HG03575 (cell line): ENCODE measurements at regions not wholly inside any gene's neighbourhood (a gene's known extent, or its start where the extent isn't known, plus 50 kb on each side); places are given as distances from the start of the nearest gene placed in this dataset.

ENCODE experiments used
- ATAC-seq: cut with Tn5 transposase; IDR thresholded peaks from one replicate; pipeline ENCODE4 v1.9.1; 2021; ENCODE audit not compliant: unreplicated experiment, insufficient number of reproducible peaks, low FRiP score; ENCODE audit errors: extremely low read depth

GRCh38 chr4:3818371-3818770 is 52.2 kb downstream of the ADRA2C start:
- ATAC-seq = no peak

GRCh38 chr4:3819210-3819919 is 53.2 kb downstream of the ADRA2C start:
- ATAC-seq = no peak

DNA sequence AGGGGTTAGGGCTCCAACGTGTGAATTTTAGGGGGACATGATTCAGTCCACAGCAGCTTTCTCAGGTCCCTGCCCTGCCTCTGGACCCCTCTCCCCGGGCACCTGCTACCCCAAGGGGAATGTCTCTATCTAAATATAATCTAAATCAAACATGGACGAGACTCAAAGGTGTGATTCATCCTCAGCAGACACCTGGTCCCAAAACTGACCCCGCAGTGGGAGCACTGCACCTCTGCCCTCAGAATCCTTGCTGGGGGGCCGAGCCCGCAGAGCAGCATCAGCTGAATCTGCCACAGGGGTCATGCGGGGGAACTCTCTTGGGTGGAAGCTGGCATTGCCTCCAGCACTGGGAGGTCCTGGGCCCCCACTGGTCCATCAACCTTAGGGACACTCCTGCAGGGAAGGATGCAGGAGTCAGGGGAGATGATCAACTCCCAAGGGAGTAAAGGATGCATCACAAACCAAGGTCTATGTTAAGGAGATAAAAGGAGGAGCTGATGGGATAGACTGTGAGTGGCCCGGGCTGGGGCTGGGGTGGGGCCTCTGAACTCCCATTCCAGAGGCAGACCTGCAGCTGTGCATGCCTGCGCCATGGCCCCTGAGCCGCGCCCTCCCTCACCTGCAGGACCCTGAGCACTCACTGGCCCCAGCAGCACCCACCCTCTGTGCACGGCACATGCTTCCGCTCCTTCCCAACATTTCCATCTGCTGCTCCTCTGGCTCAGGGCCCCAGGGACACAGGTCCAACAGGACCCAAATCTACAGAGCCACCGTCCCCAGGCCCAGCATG is 54.0 kb downstream of the ADRA2C start:
- no peak for ATAC-seq

GRCh38 chr4:3820806-3821579 is 54.8 kb downstream of the ADRA2C start:
- ATAC-seq = no peak

DNA sequence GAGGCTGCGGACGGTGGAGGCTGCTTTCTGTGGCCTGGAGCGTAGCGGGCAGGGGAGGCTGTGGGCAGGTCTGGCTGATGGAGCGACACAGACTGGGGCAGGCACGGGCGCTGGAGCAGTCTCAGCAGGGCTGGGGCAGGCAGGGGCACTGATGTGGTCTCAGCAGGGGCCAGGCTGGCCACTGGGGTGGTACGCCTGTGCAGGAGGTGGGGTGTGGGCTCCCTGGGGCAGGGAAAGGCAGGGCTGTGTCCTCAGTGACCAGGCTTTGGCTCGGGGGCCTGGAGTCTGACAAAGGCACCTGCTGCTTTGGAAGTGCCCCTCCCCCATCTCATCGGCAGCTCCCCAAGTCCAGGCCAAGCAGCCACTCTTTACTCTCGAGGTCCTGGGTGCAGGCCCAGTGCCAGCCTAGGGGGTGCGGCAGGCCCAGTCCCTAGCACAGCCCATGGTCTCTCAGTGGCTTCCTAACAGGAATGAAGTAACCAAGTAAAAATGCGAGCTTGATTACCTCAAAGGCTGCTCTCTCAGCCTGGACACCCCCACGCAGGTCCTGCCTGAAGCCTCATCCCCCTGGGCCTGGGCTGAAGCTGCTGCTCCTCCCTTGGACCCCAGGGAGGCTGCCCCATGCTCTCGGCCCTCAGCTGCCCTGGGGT is 55.5 kb downstream of the ADRA2C start:
- no peak for ATAC-seq

GRCh38 chr4:3822230-3822947 is 56.2 kb downstream of the ADRA2C start:
- ATAC-seq = no peak

GRCh38 chr4:3823496-3824341 is 57.5 kb downstream of the ADRA2C start:
- no peak for ATAC-seq

DNA sequence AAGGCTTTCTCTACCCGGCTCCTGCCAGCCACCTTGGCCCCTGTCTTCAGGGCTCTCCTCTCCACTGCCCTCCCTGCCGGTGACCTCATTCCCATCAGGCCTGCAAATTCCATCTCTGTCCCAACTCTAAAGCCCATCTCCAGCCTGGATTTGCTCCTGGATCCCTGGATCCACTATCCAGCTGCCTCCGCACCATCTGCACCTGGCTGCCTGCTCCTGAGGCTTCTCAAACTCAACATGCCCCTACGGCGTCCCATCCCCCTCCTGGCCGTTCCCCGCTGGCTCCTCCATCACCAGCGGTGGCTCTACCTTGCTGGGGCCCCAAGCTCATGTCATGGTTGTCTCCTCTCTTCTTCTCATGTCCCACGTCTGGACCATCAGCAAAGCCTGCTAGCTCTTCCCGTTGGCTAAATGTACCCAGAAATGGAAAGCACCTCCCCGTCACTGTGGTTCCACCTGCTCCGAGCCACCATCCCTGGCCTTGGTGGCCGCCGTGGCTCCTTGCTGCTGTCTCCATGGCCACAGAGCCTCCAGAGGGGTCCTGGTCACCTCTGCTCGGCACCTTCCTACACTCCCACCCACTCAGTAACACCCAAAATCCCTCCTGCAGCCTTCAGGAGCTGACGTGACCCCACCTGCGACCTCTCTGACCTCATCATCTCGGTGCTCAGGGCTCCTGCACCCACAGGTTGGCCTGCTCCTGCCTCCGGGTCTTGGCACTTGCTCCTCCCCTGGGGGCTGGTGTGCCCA is 58.5 kb downstream of the ADRA2C start:
- no peak for ATAC-seq

DNA sequence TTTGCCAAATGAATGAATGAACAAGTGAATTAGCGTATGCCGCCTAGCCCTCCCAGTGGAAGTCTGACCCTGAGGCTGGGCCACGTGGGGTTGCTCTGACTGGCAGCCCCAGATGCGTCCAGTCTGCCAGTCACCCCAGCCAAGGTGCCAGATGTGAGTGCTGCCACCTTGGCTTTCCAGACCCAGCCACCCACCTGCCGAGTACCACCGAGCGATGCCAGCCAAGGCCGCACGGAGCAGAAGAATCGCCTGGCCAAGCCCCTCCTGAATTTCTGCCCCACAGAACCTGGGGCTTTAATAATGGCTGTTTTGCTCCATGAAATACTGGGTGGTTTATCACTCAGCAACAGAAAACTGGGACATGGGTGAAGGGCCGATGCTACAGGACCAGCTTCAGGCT is 59.3 kb downstream of the ADRA2C start:
- no peak for ATAC-seq

DNA sequence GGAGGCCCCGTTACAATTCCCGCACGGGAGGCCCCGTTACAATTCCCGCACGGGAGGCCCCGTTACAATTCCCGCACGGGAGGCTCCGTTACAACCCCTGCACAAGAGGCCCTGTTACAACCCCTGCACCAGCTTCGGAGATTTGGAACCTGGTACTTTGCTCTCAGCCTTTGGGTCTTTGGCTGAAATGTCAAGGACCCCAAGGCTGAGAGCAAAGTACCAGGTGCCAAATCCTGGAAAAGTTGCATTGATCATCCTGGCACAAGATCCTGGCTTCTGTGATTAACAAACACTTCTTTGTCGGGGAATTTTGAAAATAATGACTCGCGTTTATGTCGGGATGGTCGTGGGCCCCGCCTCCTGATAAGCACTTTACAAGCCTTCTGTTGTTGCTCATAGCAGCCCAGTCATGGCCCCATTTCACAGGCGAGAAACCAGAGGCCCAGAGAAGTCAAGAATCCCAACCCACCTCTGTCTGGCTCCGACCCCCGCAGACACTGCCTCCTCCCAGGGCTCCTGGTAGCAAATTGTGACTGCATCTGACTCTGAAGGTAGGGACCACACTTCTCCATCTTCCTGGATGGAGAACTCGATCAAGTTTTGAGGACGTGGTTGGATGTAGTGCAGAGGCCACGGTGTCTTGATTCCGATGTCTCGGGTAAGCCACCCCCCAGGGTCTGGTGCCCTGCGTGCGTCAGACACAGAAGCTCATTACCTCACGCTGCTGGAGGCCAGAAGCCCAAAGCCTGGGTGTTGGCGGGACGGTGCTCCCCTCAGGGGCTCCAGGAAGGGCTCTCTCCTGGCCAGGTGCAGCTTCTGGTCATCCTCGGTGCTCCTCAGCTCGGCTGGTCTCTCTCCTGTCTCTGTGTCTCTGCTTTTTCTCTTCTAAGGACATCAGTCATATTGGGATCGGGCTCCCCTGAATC is 60.3 kb downstream of the ADRA2C start:
- no peak for ATAC-seq

DNA sequence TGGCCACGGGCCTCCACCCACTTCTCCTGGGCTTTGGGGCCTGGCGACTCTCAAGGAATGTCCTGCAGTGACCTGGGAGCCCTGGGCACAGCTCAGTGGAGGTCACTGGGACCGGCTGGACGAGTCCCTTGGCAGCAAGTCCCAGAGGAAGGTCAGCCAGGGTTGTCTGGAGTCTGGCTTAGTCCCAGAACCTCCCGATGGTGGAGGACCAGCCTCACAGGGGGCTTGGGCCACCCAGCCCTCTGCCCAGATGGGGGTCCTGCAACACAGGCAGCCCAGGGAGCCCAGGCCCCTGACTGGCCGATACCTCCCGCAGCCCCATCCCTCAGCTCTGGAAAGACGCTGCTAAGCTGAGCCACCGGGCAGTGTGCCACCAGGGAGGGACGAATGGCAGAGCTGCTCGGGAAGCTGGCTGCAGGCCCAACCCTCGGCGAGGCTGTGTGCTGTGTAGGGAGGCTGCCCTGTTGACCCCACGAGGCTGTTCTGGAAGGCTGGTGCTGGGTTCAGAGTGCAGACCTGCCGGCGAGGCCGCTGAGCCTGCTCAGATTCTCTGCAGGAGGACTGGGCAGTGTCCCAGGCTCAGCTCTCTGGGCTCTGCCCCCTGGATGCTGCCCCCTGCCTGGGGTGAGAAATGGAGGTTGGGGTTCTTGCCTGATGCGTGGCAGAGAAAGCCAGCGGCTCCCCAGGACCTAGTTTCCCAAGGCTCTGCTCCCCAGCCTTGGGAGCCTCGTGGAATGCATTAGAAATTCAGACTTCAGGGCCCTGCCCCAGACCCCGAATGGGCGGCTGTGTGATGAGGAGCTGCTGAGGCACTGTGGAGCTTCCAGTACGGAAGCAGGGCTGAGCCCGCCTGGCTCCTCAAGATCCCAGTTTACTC is 61.7 kb downstream of the ADRA2C start:
- no peak for ATAC-seq

- ATAC-seq = no peak
These were observed 62.4 kb downstream of the ADRA2C start for GRCh38 chr4:3828546-3828945.

GRCh38 chr4:3829211-3829955 is 63.2 kb downstream of the ADRA2C start:
- ATAC-seq = no peak

- ATAC-seq = no peak
These were observed 64.0 kb downstream of the ADRA2C start for GRCh38 chr4:3829956-3830773.
